ENCODE measurements at regions not wholly inside any gene's neighbourhood (a gene's known extent, or its start where the extent isn't known, plus 50 kb on each side); places are given as distances from the start of the nearest gene placed in this dataset.

DNA sequence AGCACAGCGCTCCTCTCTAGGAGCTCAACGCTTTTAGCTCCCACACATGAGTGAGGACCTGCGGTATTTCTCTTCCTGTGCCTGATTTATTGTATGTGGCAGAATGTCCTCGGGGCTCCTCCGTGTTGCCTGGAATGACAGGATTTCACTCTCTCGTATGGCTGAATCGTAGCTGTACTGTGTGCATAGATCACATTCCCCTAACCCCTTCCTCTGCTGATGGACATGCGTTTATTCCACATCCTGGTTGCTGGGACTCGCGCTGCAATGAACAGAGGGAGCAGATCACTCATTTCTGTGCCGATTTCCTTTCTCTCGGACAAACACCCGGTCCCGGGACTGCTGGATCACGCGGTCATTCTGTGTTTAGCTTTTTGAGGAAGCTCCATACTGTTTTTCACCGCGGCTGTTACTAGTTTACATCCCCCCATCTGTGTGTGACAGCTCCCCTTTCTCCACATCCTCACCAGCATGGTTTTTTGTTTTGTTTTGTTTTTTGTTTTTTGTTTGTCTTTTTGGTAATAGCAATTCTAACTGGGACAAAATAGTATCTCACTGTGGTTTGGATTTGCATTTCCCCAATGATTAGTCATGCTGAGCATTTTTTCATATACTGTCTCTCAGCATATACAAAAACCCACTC is 76.3 kb downstream of the FOXL3 start:
- Histone ChIP-seq H3K36me3 (ENCODE audit: control insufficient read depth, insufficient read depth, low read length) (no peaks in the 10 kb centered on the region), H3K4me3 (ENCODE audit: low read length) (no peak overlapping the region), H3K27me3 (ENCODE audit: control insufficient read depth, insufficient read depth, low read length) (no peaks in the 10 kb centered on the region), H3K27ac (ENCODE audit: low read length) (no peak overlapping the region), H3K4me1 (ENCODE audit: control insufficient read depth, insufficient read depth, low read length) (peaks cover 41% of the 10 kb centered on the region), H3K9me3 (ENCODE audit: control insufficient read depth, insufficient read depth, low read length) (no peaks in the 10 kb centered on the region)
- peak in 1 of 2 donors; percentile 30 for DNase-seq
- Mint-ChIP-seq H3K9me3 (peaks cover 3 to 4% of the 10 kb centered on the region in 2 donors), H3K27ac (peak overlapping the region in 1 of 2 donors; percentile 30), H3K4me1 (peaks cover 28 to 34% of the 10 kb centered on the region in 2 donors), H3K27me3 (ENCODE audit: low read depth in 2 of 2) (peaks cover 18 to 30% of the 10 kb centered on the region in 2 donors), H3K4me3 (no peak overlapping the region), H3K36me3 (peaks cover 11% of the 10 kb centered on the region)
- TF ChIP-seq, protein P1, sequence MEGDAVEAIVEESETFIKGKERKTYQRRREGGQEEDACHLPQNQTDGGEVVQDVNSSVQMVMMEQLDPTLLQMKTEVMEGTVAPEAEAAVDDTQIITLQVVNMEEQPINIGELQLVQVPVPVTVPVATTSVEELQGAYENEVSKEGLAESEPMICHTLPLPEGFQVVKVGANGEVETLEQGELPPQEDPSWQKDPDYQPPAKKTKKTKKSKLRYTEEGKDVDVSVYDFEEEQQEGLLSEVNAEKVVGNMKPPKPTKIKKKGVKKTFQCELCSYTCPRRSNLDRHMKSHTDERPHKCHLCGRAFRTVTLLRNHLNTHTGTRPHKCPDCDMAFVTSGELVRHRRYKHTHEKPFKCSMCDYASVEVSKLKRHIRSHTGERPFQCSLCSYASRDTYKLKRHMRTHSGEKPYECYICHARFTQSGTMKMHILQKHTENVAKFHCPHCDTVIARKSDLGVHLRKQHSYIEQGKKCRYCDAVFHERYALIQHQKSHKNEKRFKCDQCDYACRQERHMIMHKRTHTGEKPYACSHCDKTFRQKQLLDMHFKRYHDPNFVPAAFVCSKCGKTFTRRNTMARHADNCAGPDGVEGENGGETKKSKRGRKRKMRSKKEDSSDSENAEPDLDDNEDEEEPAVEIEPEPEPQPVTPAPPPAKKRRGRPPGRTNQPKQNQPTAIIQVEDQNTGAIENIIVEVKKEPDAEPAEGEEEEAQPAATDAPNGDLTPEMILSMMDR (IDR thresholded peaks at IDR 0.05): no peak
- intact Hi-C loops (cut with micrococcal nuclease): no loop called here
- WGBS (ENCODE audit: insufficient coverage): under 1% methylated on average over 16 of the region's 18 CpGs
- no peak for ATAC-seq

DNA sequence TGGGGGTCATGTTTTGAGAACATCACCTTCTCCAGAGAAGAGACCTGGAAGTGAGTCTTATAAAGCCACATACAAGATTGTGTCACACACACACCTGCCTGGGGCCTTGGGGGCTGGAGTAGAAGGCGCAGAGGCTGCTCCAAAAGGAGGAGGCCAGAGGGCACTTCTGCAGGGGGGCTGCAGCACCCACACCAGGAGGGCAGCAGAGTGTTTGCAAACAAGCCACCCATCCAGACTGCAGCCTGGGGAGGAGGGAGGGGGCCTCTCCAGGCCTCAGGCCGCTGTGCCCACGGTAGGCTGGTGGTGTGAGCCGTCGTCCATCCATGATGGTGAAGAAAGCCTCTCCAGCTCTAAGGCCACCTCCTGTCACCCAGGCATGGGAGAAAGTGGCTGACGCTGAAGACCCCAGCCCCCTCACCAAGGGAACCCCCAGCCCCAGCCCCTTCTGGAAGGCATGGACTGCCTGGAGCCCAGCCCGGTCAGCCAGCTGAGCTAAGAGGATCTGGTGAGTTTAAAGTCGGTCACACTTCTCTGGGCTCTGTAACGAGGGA is 77.5 kb downstream of the FOXL3 start:
- Mint-ChIP-seq H3K4me1 (peaks cover 20 to 26% of the 10 kb centered on the region in 2 donors), H3K27me3 (ENCODE audit: low read depth in 2 of 2) (peaks cover 10 to 22% of the 10 kb centered on the region in 2 donors), H3K4me3 (no peak overlapping the region), H3K9me3 (peaks cover 0 to under 1% of the 10 kb centered on the region in 2 donors), H3K27ac (no peak overlapping the region), H3K36me3 (peaks cover 3% of the 10 kb centered on the region)
- DNase-seq (no peak), ATAC-seq (no peak)
- no peaks in the 10 kb centered on the region for H3K27me3 ChIP-seq (ENCODE audit: control insufficient read depth, insufficient read depth, low read length)
- TF ChIP-seq, protein P1 (IDR thresholded peaks at IDR 0.05): no peak
- H3K4me1 ChIP-seq (ENCODE audit: control insufficient read depth, insufficient read depth, low read length): peaks cover 34% of the 10 kb centered on the region
- WGBS (ENCODE audit: insufficient coverage): 93% methylated on average over 9 of the region's 9 CpGs
- H3K27ac ChIP-seq (ENCODE audit: low read length): no peak overlapping the region
- intact Hi-C loops (cut with micrococcal nuclease): no loop called here
- no peaks in the 10 kb centered on the region for H3K9me3 ChIP-seq (ENCODE audit: control insufficient read depth, insufficient read depth, low read length)
- H3K4me3 ChIP-seq (ENCODE audit: low read length): no peak overlapping the region
- H3K36me3 ChIP-seq (ENCODE audit: control insufficient read depth, insufficient read depth, low read length): no peaks in the 10 kb centered on the region

DNA sequence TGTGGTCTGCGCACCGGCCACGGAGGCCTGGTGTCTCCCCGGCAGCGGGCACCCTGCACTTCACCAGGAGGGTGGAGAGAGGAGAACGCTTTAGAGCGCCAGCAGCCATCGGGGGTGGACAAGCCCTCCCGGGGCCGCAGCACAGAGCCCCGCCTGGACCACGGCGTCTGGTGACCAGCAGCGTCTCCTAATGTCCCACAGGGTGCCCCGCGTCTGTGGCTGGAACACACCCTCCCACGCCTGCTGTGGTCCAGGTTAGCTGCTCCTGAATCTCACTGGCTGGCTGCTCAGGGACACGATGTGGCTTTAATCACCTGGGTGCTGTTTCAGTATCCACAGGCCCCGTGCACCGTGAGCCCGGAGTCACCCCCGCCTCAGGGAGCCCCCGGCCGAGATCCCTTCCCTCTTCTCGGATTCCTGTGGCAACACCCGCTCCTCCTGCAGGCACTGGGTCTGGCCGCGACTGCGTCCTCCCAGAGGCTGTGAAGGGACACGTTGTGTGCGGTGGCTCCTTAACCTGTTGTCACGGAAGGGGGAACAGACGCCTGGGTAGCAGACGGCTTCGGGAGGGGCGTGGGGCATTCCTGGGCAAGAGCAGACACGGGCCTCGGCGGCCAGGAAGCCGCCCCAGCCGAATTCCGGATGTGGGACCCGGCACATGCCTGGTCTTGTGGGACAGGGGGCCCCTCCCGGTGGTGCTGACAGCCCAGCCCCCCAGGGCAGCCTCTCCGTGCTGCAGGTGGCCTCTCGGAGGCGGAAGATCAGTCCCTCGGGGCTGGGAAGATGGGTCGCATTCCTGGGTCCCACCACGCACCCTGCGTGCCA is 78.9 kb downstream of the FOXL3 start:
- Histone ChIP-seq H3K9me3 (ENCODE audit: control insufficient read depth, insufficient read depth, low read length) (no peaks in the 10 kb centered on the region), H3K27ac (ENCODE audit: low read length) (no peak overlapping the region), H3K27me3 (ENCODE audit: control insufficient read depth, insufficient read depth, low read length) (no peaks in the 10 kb centered on the region), H3K36me3 (ENCODE audit: control insufficient read depth, insufficient read depth, low read length) (no peaks in the 10 kb centered on the region), H3K4me1 (ENCODE audit: control insufficient read depth, insufficient read depth, low read length) (peaks cover 19% of the 10 kb centered on the region), H3K4me3 (ENCODE audit: low read length) (no peak overlapping the region)
- no peak overlapping the region for H3K27ac Mint-ChIP-seq
- ATAC-seq (no peak), DNase-seq (no peak)
- H3K4me3 Mint-ChIP-seq: no peak overlapping the region
- TF ChIP-seq, protein P1 (IDR thresholded peaks at IDR 0.05): no peak
- intact Hi-C loops (cut with micrococcal nuclease): no loop called here
- peaks cover 13 to 20% of the 10 kb centered on the region in 2 donors for H3K27me3 Mint-ChIP-seq (ENCODE audit: low read depth in 2 of 2)
- no peaks in the 10 kb centered on the region for H3K9me3 Mint-ChIP-seq
- 65% methylated on average over 51 of the region's 51 CpGs for WGBS (ENCODE audit: insufficient coverage)
- H3K36me3 Mint-ChIP-seq: no peaks in the 10 kb centered on the region
- H3K4me1 Mint-ChIP-seq: peaks cover 13 to 21% of the 10 kb centered on the region in 2 donors

All from natural killer cell (primary cell).